ENCODE measurements at regions not wholly inside any gene's neighbourhood (a gene's known extent, or its start where the extent isn't known, plus 50 kb on each side); places are given as distances from the start of the nearest gene placed in this dataset.

DNA sequence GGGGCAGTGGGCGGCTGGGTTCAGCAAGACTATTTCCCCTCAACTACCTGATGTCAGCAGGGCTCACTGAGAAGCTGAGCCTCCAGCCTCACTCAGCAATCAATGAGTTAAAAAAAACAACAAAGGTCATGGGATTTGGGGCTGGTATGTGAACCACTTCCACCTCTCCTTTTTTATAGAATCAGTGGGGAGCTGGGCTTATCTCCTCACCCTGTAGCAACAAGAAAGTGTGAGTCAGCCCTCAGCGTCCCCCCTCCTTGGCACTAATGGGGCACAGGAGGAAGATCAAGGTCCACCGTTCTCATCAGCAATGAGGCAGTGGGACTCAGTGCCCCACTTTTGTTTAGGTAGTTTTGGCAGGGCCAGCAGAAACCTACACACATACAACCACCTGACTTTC, 823.5 kb upstream of the POM121L12 start:
- Histone ChIP-seq H3K4me1 (no peaks in the 10 kb centered on the region), H3K27ac (no peak overlapping the region), H3K9me3 (no peaks in the 10 kb centered on the region), H3K36me3 (no peaks in the 10 kb centered on the region), H3K4me3 (no peak overlapping the region), H3K27me3 (no peaks in the 10 kb centered on the region)
- WGBS, 5 donors = 50 to 71% (median 56%) methylated on average over 3 of the region's 3 CpGs
- no peak for TF ChIP-seq POLR2AphosphoS5 (IDR thresholded peaks at IDR 0.05)
- no peak for TF ChIP-seq POLR2A (IDR thresholded peaks at IDR 0.05)
- TF ChIP-seq EP300 (IDR thresholded peaks at IDR 0.05) = no peak
- TF ChIP-seq, protein P1, sequence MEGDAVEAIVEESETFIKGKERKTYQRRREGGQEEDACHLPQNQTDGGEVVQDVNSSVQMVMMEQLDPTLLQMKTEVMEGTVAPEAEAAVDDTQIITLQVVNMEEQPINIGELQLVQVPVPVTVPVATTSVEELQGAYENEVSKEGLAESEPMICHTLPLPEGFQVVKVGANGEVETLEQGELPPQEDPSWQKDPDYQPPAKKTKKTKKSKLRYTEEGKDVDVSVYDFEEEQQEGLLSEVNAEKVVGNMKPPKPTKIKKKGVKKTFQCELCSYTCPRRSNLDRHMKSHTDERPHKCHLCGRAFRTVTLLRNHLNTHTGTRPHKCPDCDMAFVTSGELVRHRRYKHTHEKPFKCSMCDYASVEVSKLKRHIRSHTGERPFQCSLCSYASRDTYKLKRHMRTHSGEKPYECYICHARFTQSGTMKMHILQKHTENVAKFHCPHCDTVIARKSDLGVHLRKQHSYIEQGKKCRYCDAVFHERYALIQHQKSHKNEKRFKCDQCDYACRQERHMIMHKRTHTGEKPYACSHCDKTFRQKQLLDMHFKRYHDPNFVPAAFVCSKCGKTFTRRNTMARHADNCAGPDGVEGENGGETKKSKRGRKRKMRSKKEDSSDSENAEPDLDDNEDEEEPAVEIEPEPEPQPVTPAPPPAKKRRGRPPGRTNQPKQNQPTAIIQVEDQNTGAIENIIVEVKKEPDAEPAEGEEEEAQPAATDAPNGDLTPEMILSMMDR (IDR thresholded peaks at IDR 0.05) = no peak
- DNase-seq = no peak
- intact Hi-C loops (cut with DNase I; ENCODE audit: low total_unique reads) = no loop called here

DNA sequence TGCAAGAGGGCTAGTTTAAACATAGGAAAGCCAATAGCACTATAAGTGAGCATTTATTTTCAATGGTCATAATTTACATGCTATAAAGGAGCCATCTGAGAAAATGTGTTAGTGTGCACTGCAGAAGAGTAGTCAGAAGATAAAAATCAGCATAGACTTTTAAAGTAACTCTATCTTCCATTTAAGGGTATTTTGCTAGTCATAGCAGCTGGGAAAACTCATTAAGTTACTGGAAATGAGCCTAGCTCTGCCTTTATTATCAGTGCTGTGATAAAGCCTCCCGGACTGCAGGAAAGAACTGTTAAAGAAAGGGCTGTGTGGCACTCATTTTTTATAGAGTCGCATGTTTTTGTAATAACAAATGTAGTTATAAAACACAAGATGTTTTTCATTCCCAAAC, 825.8 kb upstream of the POM121L12 start:
- TF ChIP-seq EP300 (IDR thresholded peaks at IDR 0.05) (no peak), POLR2AphosphoS5 (IDR thresholded peaks at IDR 0.05) (no peak), POLR2A (IDR thresholded peaks at IDR 0.05) (no peak)
- TF ChIP-seq, protein P1 (IDR thresholded peaks at IDR 0.05) = no peak
- no peaks in the 10 kb centered on the region for H3K27me3 ChIP-seq
- H3K36me3 ChIP-seq = no peaks in the 10 kb centered on the region
- H3K4me1 ChIP-seq = no peaks in the 10 kb centered on the region
- 10 to 27% (median 13%) methylated on average over 2 of the region's 2 CpGs for WGBS, 5 donors
- H3K4me3 ChIP-seq = no peak overlapping the region
- no peak overlapping the region for H3K27ac ChIP-seq
- no peaks in the 10 kb centered on the region for H3K9me3 ChIP-seq
- intact Hi-C loops (cut with DNase I; ENCODE audit: low total_unique reads) = no loop called here
- peak in 1 of 2 donors; percentile 12 for DNase-seq

DNA sequence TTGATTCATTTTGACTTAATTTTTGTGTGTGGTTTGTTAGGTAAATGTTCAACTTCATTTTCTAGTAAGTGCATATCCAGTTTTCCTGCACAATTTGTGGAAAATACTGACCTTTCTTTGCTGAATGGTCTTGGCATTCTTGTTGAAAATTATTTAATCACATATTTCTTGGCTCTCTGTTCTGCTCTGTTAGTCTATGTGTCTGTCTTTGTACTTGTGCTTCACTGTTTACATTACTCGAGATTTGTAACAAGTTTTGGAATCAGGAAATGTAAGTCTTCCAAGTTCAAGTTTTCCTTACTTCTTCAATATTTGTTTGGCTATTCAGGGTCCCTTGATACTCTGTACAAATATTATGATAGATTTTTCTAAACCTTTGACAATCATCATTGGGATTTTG, 838.2 kb upstream of the POM121L12 start:
- H3K4me1 ChIP-seq = peaks cover 0 to 9% (median 3%) of the 10 kb centered on the region in 4 donors
- no peaks in the 10 kb centered on the region for H3K9me3 ChIP-seq
- peak in 1 of 2 donors; percentile 21 for DNase-seq
- no peak overlapping the region for H3K4me3 ChIP-seq
- H3K27ac ChIP-seq = no peak overlapping the region
- TF ChIP-seq POLR2A (IDR thresholded peaks at IDR 0.05) (no peak), EP300 (IDR thresholded peaks at IDR 0.05) (no peak), POLR2AphosphoS5 (IDR thresholded peaks at IDR 0.05) (no peak)
- TF ChIP-seq, protein P1 (IDR thresholded peaks at IDR 0.05) = no peak
- intact Hi-C loops (cut with DNase I; ENCODE audit: low total_unique reads) = no loop called here
- H3K36me3 ChIP-seq = no peaks in the 10 kb centered on the region
- H3K27me3 ChIP-seq = no peaks in the 10 kb centered on the region
- 0 to 15% (median 3%) methylated on average over 1 of the region's 1 CpG for WGBS, 5 donors

DNA sequence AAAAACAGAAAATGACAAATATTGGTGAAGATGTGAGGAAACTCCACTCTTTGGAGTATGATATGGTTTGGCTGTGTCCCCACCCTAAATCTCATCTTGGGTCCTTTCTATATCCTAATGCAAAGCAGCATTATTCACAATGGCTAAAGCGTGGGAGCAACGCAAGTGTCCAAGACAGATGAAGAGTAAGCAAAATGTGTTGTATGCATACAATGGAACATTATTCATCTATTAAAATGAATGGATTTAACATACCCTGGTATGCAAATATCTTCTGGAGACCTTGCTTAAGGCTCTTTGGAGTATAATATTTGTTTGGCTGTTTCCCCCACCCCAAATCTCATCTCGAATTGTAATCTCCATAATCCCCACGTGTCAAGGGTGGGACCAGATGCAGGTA, 839.8 kb upstream of the POM121L12 start:
- Histone ChIP-seq H3K27me3 (no peaks in the 10 kb centered on the region), H3K27ac (no peak overlapping the region), H3K4me1 (peaks cover 0 to 9% (median 3%) of the 10 kb centered on the region in 4 donors), H3K36me3 (no peaks in the 10 kb centered on the region), H3K4me3 (no peak overlapping the region), H3K9me3 (no peaks in the 10 kb centered on the region)
- no peak for TF ChIP-seq POLR2AphosphoS5 (IDR thresholded peaks at IDR 0.05)
- TF ChIP-seq, protein P1 (IDR thresholded peaks at IDR 0.05) = no peak
- no peak for TF ChIP-seq POLR2A (IDR thresholded peaks at IDR 0.05)
- TF ChIP-seq EP300 (IDR thresholded peaks at IDR 0.05) = no peak
- intact Hi-C loops (cut with DNase I; ENCODE audit: low total_unique reads) = no loop called here
- no peak for DNase-seq
- 61 to 89% (median 73%) methylated on average over 4 of the region's 4 CpGs for WGBS, 5 donors
